Endothelial cell of umbilical vein (primary cell): ENCODE measurements at regions not wholly inside any gene's neighbourhood (a gene's known extent, or its start where the extent isn't known, plus 50 kb on each side); places are given as distances from the start of the nearest gene placed in this dataset.

ENCODE experiments used
- BruUV-seq: library from RNA; stranded (reverse); fragments of 400-500 nt; replicated peaks from 2 replicates; lab custom pipeline; 2021; lab: Mats Ljungman, UMichigan
- CTCF ChIA-PET: fragments of 300-600, 350-600 bp; sonication (Branson Sonifier 250); formaldehyde crosslinking; loops from one replicate; lab custom pipeline; 2021; ENCODE audit warnings: antibody characterized with exemption, inconsistent platforms; lab: Charles Lee
- POLR2A ChIA-PET: fragments of 300-600, 350-600 bp; sonication (Branson Sonifier 250); formaldehyde crosslinking; loops from one replicate; lab custom pipeline; 2021; ENCODE audit warnings: antibody characterized with exemption, inconsistent platforms; lab: Charles Lee
- DNase-seq: peaks from one replicate; pipeline ENCODE4 v3.0.0-alpha.2; 2011; ENCODE audit warnings: low read depth, low spot score
- FAIRE-seq: peaks from 2 replicates; lab custom pipeline; 2011; peaks lifted over from hg19 to GRCh38; lab: Jason Lieb, UNC
- H2AFZ ChIP-seq: 2 replicates; pipeline ENCODE4 v1.6.0; 2012; ENCODE audit warnings: low read depth, low read length, control low read depth, inconsistent platforms
- H3K27ac ChIP-seq: 2 replicates; pipeline ENCODE4 v1.5.1; 2011; ENCODE audit warnings: low read depth, mild to moderate bottlenecking, control low read depth, low read length, moderate library complexity; ENCODE audit not compliant: insufficient read depth
- H3K27me3 ChIP-seq, 2 experiments: 2 replicates each; pipeline versions ENCODE4 v1.6.0 to v1.6.1; 2011; ENCODE audit warnings: low read length in 2 of 2, mixed read lengths in 1 of 2; ENCODE audit not compliant: control insufficient read depth in 2 of 2, insufficient read depth in 2 of 2
- H3K36me3 ChIP-seq, 2 experiments: 2 replicates in 1 of 2; 3 replicates in 1 of 2; pipeline ENCODE4 v1.5.1; 2011; ENCODE audit warnings: low read length in 2 of 2, mild to moderate bottlenecking in 1 of 2, moderate library complexity in 1 of 2; ENCODE audit not compliant: control insufficient read depth in 2 of 2, insufficient read depth in 2 of 2; ENCODE audit errors: extremely low read depth in 1 of 2
- H3K4me1 ChIP-seq: 3 replicates; pipeline ENCODE4 v1.5.1; 2011; ENCODE audit warnings: mild to moderate bottlenecking, low read length; ENCODE audit not compliant: control insufficient read depth, insufficient read depth; ENCODE audit errors: extremely low read depth
- H3K4me2 ChIP-seq: 2 replicates; pipeline ENCODE4 v1.6.1; 2011; ENCODE audit warnings: low read length, control low read depth, mixed read lengths; ENCODE audit not compliant: insufficient read depth
- H3K4me3 ChIP-seq, 3 experiments: fragments of 200-600 bp in 1 of 3; sonication (generic), shearing (Covaris generic) in 1 of 3; replicated peaks in 1 of 3; 2 replicates each; pipeline ENCODE4 v1.5.1; 2011 to 2016; ENCODE audit warnings: control low read depth in 3 of 3, low read length in 3 of 3, mild to moderate bottlenecking in 2 of 3, inconsistent platforms in 1 of 3, low read depth in 1 of 3, moderate library complexity in 1 of 3; ENCODE audit not compliant: insufficient read depth in 1 of 3
- H3K79me2 ChIP-seq: 2 replicates; pipeline ENCODE4 v1.6.0; 2012; ENCODE audit warnings: low read length, inconsistent platforms; ENCODE audit not compliant: control insufficient read depth, insufficient read depth
- H3K9ac ChIP-seq: replicated peaks from 2 replicates; pipeline ENCODE3; 2011; ENCODE audit warnings: low read length, control low read depth; ENCODE audit not compliant: insufficient read depth; ENCODE audit errors: extremely low read depth
- H3K9me1 ChIP-seq: replicated peaks from 3 replicates; pipeline ENCODE4 v1.6.0; 2011; ENCODE audit warnings: mild to moderate bottlenecking, low read length; ENCODE audit not compliant: control insufficient read depth, insufficient read depth; ENCODE audit errors: extremely low read depth
- H3K9me3 ChIP-seq: replicated peaks from 2 replicates; pipeline ENCODE4 v1.5.1; 2012; ENCODE audit warnings: low read length, inconsistent platforms; ENCODE audit not compliant: control insufficient read depth, insufficient read depth
- H4K20me1 ChIP-seq: replicated peaks from 2 replicates; pipeline ENCODE3; 2011; ENCODE audit warnings: mild to moderate bottlenecking, low read length; ENCODE audit not compliant: control insufficient read depth, insufficient read depth; ENCODE audit errors: extremely low read depth
- CTCF ChIP-seq, 2 donors: IDR thresholded peaks; 1 replicate in 1 of 2; 2 replicates in 1 of 2; pipeline ENCODE4 v1.5.1; 2011; ENCODE audit warnings: low read length in 2 of 2, mild to moderate bottlenecking in 2 of 2, moderate library complexity in 2 of 2, control low read depth in 1 of 2, inconsistent platforms in 1 of 2, low read depth in 1 of 2; ENCODE audit not compliant: insufficient read depth in 1 of 2; ENCODE audit errors: extremely low read depth in 1 of 2
- EZH2 ChIP-seq: IDR thresholded peaks from 2 replicates; pipeline ENCODE4 v1.6.1; 2012; ENCODE audit warnings: borderline replicate concordance, low read depth, mild to moderate bottlenecking, moderate library complexity, low read length, inconsistent platforms; ENCODE audit not compliant: severe bottlenecking
- FOS ChIP-seq: IDR thresholded peaks from 2 replicates; pipeline ENCODE4 v1.6.1; 2011; ENCODE audit warnings: mild to moderate bottlenecking, low read length, moderate library complexity, borderline replicate concordance; ENCODE audit not compliant: insufficient read depth
- GATA2 ChIP-seq: IDR thresholded peaks from 2 replicates; pipeline ENCODE4 v1.7.0; 2011; ENCODE audit warnings: low read depth, mild to moderate bottlenecking, moderate library complexity, mixed read lengths, low read length; ENCODE audit not compliant: insufficient read length, insufficient read depth
- JUN ChIP-seq: IDR thresholded peaks from 2 replicates; pipeline ENCODE4 v1.6.1; 2011; ENCODE audit warnings: borderline replicate concordance, low read depth; ENCODE audit not compliant: insufficient read length, insufficient read depth
- MYC ChIP-seq: IDR thresholded peaks from one replicate; pipeline ENCODE4 v1.6.1; 2011; ENCODE audit warnings: mild to moderate bottlenecking, low read depth, low read length
- POLR2A ChIP-seq: IDR thresholded peaks from 2 replicates; pipeline ENCODE4 v1.6.1; 2012; ENCODE audit warnings: low read depth, mild to moderate bottlenecking, control low read depth, low read length
- POLR2AphosphoS5 ChIP-seq: IDR thresholded peaks from 2 replicates; pipeline ENCODE4 v1.6.1; 2012; ENCODE audit warnings: low read depth, mild to moderate bottlenecking, control low read depth, low read length, moderate library complexity; ENCODE audit not compliant: insufficient read depth
- dilution Hi-C: fragments of 300-500 bp; cut with MboI; formaldehyde crosslinking; loops from one replicate; pipeline ENCODE4 v1.15.0; 2019; ENCODE audit warnings: low sequenced_read_pairs; ENCODE audit not compliant: extremely low pct_ligation_motif_present
- intact Hi-C: fragments of 100-400 bp; cut with micrococcal nuclease; formaldehyde crosslinking; loops from one replicate; pipeline ENCODE4 v1.10.0; 2022
- TF ChIP-seq, protein P1 (sequence below): IDR thresholded peaks from 2 replicates; pipeline ENCODE4 v1.6.1; 2011; ENCODE audit not compliant: insufficient read depth, insufficient read length

DNA sequence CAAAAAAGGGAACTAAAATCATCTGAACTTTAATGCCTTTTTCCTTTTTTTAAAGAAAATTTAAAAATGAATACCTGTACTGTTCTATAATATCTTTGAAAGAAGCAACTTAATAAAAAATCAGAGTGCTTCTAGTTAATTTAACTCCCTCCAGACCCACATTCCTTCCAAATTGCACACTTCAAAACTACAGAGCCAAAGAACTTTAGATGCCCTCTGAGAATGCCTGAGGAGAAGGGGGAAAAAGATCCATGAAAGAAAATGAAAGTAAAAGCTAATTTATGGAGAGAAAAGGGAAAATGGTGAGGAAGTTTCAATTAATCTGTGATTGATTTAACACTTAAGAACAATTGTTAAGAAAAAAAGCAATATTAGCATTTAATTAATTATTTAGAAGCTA, 1141.6 kb downstream of the IGSF11 start:
- Histone ChIP-seq H3K9me1 (no peaks in the 10 kb centered on the region), H3K9ac (no peak overlapping the region), H2AFZ (no peak overlapping the region), H3K27ac (no peak overlapping the region), H3K27me3 (no peaks in the 10 kb centered on the region), H3K9me3 (no peaks in the 10 kb centered on the region), H3K4me1 (no peaks in the 10 kb centered on the region), H3K4me3 (no peak overlapping the region), H3K4me2 (no peak overlapping the region), H4K20me1 (no peaks in the 10 kb centered on the region), H3K36me3 (no peaks in the 10 kb centered on the region), H3K79me2 (no peaks in the 10 kb centered on the region)
- TF ChIP-seq MYC (no peak), FOS (no peak), GATA2 (no peak), JUN (no peak), CTCF (IDR thresholded peaks at IDR 0.05; ENCODE audit: extremely low read depth in 1 of 2, insufficient read depth in 1 of 2, low read depth in 1 of 2, low read length in 2 of 2) (no peak), POLR2AphosphoS5 (no peak), EZH2 (no peak), POLR2A (no peak)
- TF ChIP-seq, protein P1, sequence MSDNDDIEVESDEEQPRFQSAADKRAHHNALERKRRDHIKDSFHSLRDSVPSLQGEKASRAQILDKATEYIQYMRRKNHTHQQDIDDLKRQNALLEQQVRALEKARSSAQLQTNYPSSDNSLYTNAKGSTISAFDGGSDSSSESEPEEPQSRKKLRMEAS, result no peak
- FAIRE-seq (no peak), DNase-seq (no peak)
- no TSS peak for BruUV-seq
- ChIA-PET POLR2A (no interaction called here), CTCF (interaction anchor here (1.0 kb wide), 1 partner anchor 1122 kb away, joined by 4 read pairs; no protein-coding TSS in a partner anchor)
- dilution Hi-C loops, result no loop called here
- intact Hi-C loops, result loop anchor here (1.0 to 10.0 kb wide), 3 partner anchors 8 to 878 kb away; no protein-coding TSS in a partner anchor
